Mesendoderm (in vitro differentiated cells): ENCODE measurements at regions not wholly inside any gene's neighbourhood (a gene's known extent, or its start where the extent isn't known, plus 50 kb on each side); places are given as distances from the start of the nearest gene placed in this dataset.

ENCODE experiments used
- DNase-seq: peaks from one replicate; pipeline ENCODE4 v3.0.0; 2013
- H2AK5ac ChIP-seq: 2 replicates; pipeline ENCODE4 v1.6.1; 2013; ENCODE audit warnings: low read length, inconsistent platforms
- H2BK120ac ChIP-seq: 2 replicates; pipeline ENCODE4 v1.6.1; 2013; ENCODE audit warnings: low read depth, mild to moderate bottlenecking, low read length, moderate library complexity, mixed read lengths
- H2BK15ac ChIP-seq: replicated peaks from 2 replicates; pipeline ENCODE4 v1.6.1; 2013; ENCODE audit warnings: low read depth, mild to moderate bottlenecking, moderate library complexity
- H2BK5ac ChIP-seq: 2 replicates; pipeline ENCODE4 v1.6.1; 2013; ENCODE audit warnings: low read length, inconsistent platforms
- H3K18ac ChIP-seq: 2 replicates; pipeline ENCODE4 v1.6.1; 2013; ENCODE audit warnings: mild to moderate bottlenecking, low read length, mixed read lengths
- H3K23ac ChIP-seq: one replicate; pipeline ENCODE4 v1.6.1; 2013; ENCODE audit warnings: low read length
- H3K27ac ChIP-seq: 2 replicates; pipeline ENCODE4 v1.5.1; 2013; ENCODE audit warnings: low read depth, mild to moderate bottlenecking, inconsistent platforms, low read length, moderate library complexity
- H3K27me3 ChIP-seq: 2 replicates; pipeline ENCODE4 v1.6.1; 2013; ENCODE audit warnings: low read length, control low read depth, mild to moderate bottlenecking, inconsistent platforms; ENCODE audit not compliant: insufficient read depth, poor library complexity
- H3K36me3 ChIP-seq: 2 replicates; pipeline ENCODE4 v1.6.1; 2013; ENCODE audit warnings: low read length, inconsistent platforms; ENCODE audit not compliant: control insufficient read depth, insufficient read depth
- H3K4ac ChIP-seq: one replicate; pipeline ENCODE4 v1.6.1; 2013; ENCODE audit warnings: low read depth, mild to moderate bottlenecking, low read length, moderate library complexity
- H3K4me1 ChIP-seq: 2 replicates; pipeline ENCODE4 v1.6.1; 2013; ENCODE audit warnings: low read depth, low read length, inconsistent platforms; ENCODE audit not compliant: control insufficient read depth
- H3K4me2 ChIP-seq: 2 replicates; pipeline ENCODE4 v1.6.1; 2013; ENCODE audit warnings: low read length
- H3K4me3 ChIP-seq: 2 replicates; pipeline ENCODE4 v1.5.1; 2013; ENCODE audit warnings: mild to moderate bottlenecking, low read length
- H3K56ac ChIP-seq: one replicate; pipeline ENCODE4 v1.6.1; 2013; ENCODE audit warnings: low read length
- H3K79me1 ChIP-seq: 2 replicates; pipeline ENCODE4 v1.6.1; 2013; ENCODE audit warnings: low read length, inconsistent platforms
- H3K79me2 ChIP-seq: 2 replicates; pipeline ENCODE4 v1.6.1; 2013; ENCODE audit warnings: mild to moderate bottlenecking, low read length; ENCODE audit not compliant: control insufficient read depth, insufficient read depth
- H3K9ac ChIP-seq: 2 replicates; pipeline ENCODE4 v1.6.1; 2013; ENCODE audit warnings: low read length, inconsistent platforms
- H4K5ac ChIP-seq: one replicate; pipeline ENCODE4 v1.6.1; 2013; ENCODE audit warnings: low read length
- H4K8ac ChIP-seq: one replicate; pipeline ENCODE4 v1.6.1; 2013; ENCODE audit warnings: low read depth, mild to moderate bottlenecking, control low read depth, low read length, moderate library complexity
- WGBS: extraction: QIAGEN DNeasy Blood & Tissue Kit; methylation state at CpG from one replicate; pipeline ENCODE4 v1.1.7; 2013; ENCODE audit warnings: low lambda C conversion rate, missing lambda C conversion rate; ENCODE audit not compliant: insufficient coverage; ENCODE audit errors: extremely low coverage; 5-methylcytosine and 5-hydroxymethylcytosine counted together

GRCh38 chr5:167771571-167771970, 519.9 kb upstream of the WWC1 start:
- Histone ChIP-seq H3K18ac (no peak overlapping the region), H4K8ac (no peak overlapping the region), H3K4me3 (no peak overlapping the region), H3K4ac (no peak overlapping the region), H4K5ac (no peak overlapping the region), H3K4me2 (no peak overlapping the region), H2BK15ac (peak overlapping the region; percentile 74), H3K27me3 (no peaks in the 10 kb centered on the region), H3K27ac (no peak overlapping the region), H2BK5ac (no peak overlapping the region), H2BK120ac (no peak overlapping the region), H3K79me2 (no peaks in the 10 kb centered on the region), H3K9ac (no peak overlapping the region), H3K23ac (no peak overlapping the region), H3K36me3 (no peaks in the 10 kb centered on the region), H3K4me1 (no peaks in the 10 kb centered on the region), H2AK5ac (no peak overlapping the region), H3K56ac (no peak overlapping the region), H3K79me1 (no peaks in the 10 kb centered on the region)
- no CpG with 5 or more reads among the region's 6 CpGs for WGBS
- DNase-seq = no peak

GRCh38 chr5:167773668-167774301, 517.7 kb upstream of the WWC1 start:
- no CpG with 5 or more reads among the region's 5 CpGs for WGBS
- Histone ChIP-seq H2BK5ac (no peak overlapping the region), H3K36me3 (no peaks in the 10 kb centered on the region), H3K18ac (no peak overlapping the region), H3K4me2 (no peak overlapping the region), H4K5ac (no peak overlapping the region), H3K79me2 (no peaks in the 10 kb centered on the region), H4K8ac (no peak overlapping the region), H3K4me3 (no peak overlapping the region), H3K56ac (no peak overlapping the region), H2BK120ac (no peak overlapping the region), H3K4ac (no peak overlapping the region), H3K27ac (no peak overlapping the region), H2AK5ac (no peak overlapping the region), H3K23ac (no peak overlapping the region), H3K27me3 (no peaks in the 10 kb centered on the region), H2BK15ac (no peak overlapping the region), H3K79me1 (no peaks in the 10 kb centered on the region), H3K9ac (no peak overlapping the region), H3K4me1 (no peaks in the 10 kb centered on the region)
- DNase-seq = no peak

- no peak overlapping the region for H4K5ac ChIP-seq
- no peak overlapping the region for H2BK120ac ChIP-seq
- H3K4ac ChIP-seq = no peak overlapping the region
- H3K56ac ChIP-seq = no peak overlapping the region
- no peak overlapping the region for H3K23ac ChIP-seq
- H2AK5ac ChIP-seq = no peak overlapping the region
- WGBS = no CpG with 5 or more reads among the region's 1 CpG
- no peak overlapping the region for H3K18ac ChIP-seq
- no peak overlapping the region for H3K9ac ChIP-seq
- H4K8ac ChIP-seq = no peak overlapping the region
- no peaks in the 10 kb centered on the region for H3K4me1 ChIP-seq
- H3K79me2 ChIP-seq = no peaks in the 10 kb centered on the region
- no peak overlapping the region for H3K4me2 ChIP-seq
- H3K79me1 ChIP-seq = no peaks in the 10 kb centered on the region
- no peak overlapping the region for H2BK5ac ChIP-seq
- no peaks in the 10 kb centered on the region for H3K36me3 ChIP-seq
- no peak for DNase-seq
- H3K27me3 ChIP-seq = no peaks in the 10 kb centered on the region
- no peak overlapping the region for H3K27ac ChIP-seq
- no peak overlapping the region for H3K4me3 ChIP-seq
- H2BK15ac ChIP-seq = no peak overlapping the region
Observed at GRCh38 chr5:167777746-167778145, 513.7 kb upstream of the WWC1 start.

- Histone ChIP-seq H2BK5ac (no peak overlapping the region), H3K4ac (no peak overlapping the region), H2BK120ac (no peak overlapping the region), H3K4me3 (no peak overlapping the region), H3K4me2 (no peak overlapping the region), H3K18ac (no peak overlapping the region), H3K4me1 (no peaks in the 10 kb centered on the region), H4K8ac (no peak overlapping the region), H2AK5ac (no peak overlapping the region), H3K9ac (no peak overlapping the region), H3K56ac (no peak overlapping the region), H2BK15ac (no peak overlapping the region), H3K27ac (no peak overlapping the region), H3K36me3 (no peaks in the 10 kb centered on the region), H4K5ac (no peak overlapping the region), H3K79me2 (no peaks in the 10 kb centered on the region), H3K27me3 (no peaks in the 10 kb centered on the region), H3K23ac (no peak overlapping the region), H3K79me1 (no peaks in the 10 kb centered on the region)
- no CpG with 5 or more reads among the region's 2 CpGs for WGBS
- DNase-seq = no peak
Observed at GRCh38 chr5:167778228-167778627, 513.2 kb upstream of the WWC1 start.

- Histone ChIP-seq H4K8ac (no peak overlapping the region), H3K4me3 (no peak overlapping the region), H2AK5ac (no peak overlapping the region), H3K18ac (no peak overlapping the region), H3K9ac (no peak overlapping the region), H3K4me1 (no peaks in the 10 kb centered on the region), H3K27me3 (no peaks in the 10 kb centered on the region), H2BK5ac (no peak overlapping the region), H2BK120ac (no peak overlapping the region), H3K36me3 (no peaks in the 10 kb centered on the region), H4K5ac (no peak overlapping the region), H2BK15ac (no peak overlapping the region), H3K79me1 (no peaks in the 10 kb centered on the region), H3K79me2 (no peaks in the 10 kb centered on the region), H3K56ac (no peak overlapping the region), H3K23ac (no peak overlapping the region), H3K4ac (no peak overlapping the region), H3K27ac (no peak overlapping the region), H3K4me2 (no peak overlapping the region)
- WGBS = no CpG with 5 or more reads among the region's 3 CpGs
- DNase-seq = no peak
Observed at GRCh38 chr5:167779644-167780043, 511.8 kb upstream of the WWC1 start.

GRCh38 chr5:167780177-167780576, 511.3 kb upstream of the WWC1 start:
- Histone ChIP-seq H2BK15ac (no peak overlapping the region), H3K27ac (no peak overlapping the region), H3K4me1 (no peaks in the 10 kb centered on the region), H3K4me2 (no peak overlapping the region), H3K23ac (no peak overlapping the region), H3K79me1 (no peaks in the 10 kb centered on the region), H2BK120ac (no peak overlapping the region), H3K79me2 (no peaks in the 10 kb centered on the region), H3K9ac (no peak overlapping the region), H4K5ac (no peak overlapping the region), H2BK5ac (no peak overlapping the region), H4K8ac (no peak overlapping the region), H3K4ac (no peak overlapping the region), H3K18ac (no peak overlapping the region), H3K56ac (no peak overlapping the region), H3K36me3 (no peaks in the 10 kb centered on the region), H3K27me3 (no peaks in the 10 kb centered on the region), H3K4me3 (no peak overlapping the region), H2AK5ac (no peak overlapping the region)
- no peak for DNase-seq
- WGBS = no CpG with 5 or more reads among the region's 6 CpGs
